ENCODE measurements at regions not wholly inside any gene's neighbourhood (a gene's known extent, or its start where the extent isn't known, plus 50 kb on each side); places are given as distances from the start of the nearest gene placed in this dataset.

- Histone ChIP-seq H3K4me1 (ENCODE audit: insufficient read depth) (no peaks in the 10 kb centered on the region), H3K4me3 (no peak overlapping the region), H3K27ac (no peak overlapping the region), H3K36me3 (no peaks in the 10 kb centered on the region), H3K9me3 (no peaks in the 10 kb centered on the region), H3K27me3 (no peaks in the 10 kb centered on the region)
- no peak for TF ChIP-seq EP300 (IDR thresholded peaks at IDR 0.05)
- TF ChIP-seq POLR2A (IDR thresholded peaks at IDR 0.05), result no peak
- TF ChIP-seq CTCF (IDR thresholded peaks at IDR 0.05), result no peak
- 37 to 47% (median 40%) methylated on average over 3 of the region's 3 CpGs for whole genome bisulfite sequencing, 3 donors
- DNase-seq, result no peak
- intact Hi-C loops (cut with DNase I), result loop anchor here in 1 of 4 donors (10.0 kb wide), 1 partner anchor 1986 kb away; no protein-coding TSS in a partner anchor
Observed at GRCh38 chr7:10618953-10619352, 354.7 kb upstream of the PHF14 start.

- no peaks in the 10 kb centered on the region for H3K27me3 ChIP-seq
- TF ChIP-seq POLR2A (IDR thresholded peaks at IDR 0.05) (no peak), CTCF (IDR thresholded peaks at IDR 0.05) (no peak)
- no peaks in the 10 kb centered on the region for H3K9me3 ChIP-seq
- WGBS, 3 donors, result 67 to 89% (median 71%) methylated on average over 1 of the region's 1 CpG
- intact Hi-C loops (cut with DNase I), result no loop called here
- DNase-seq, result no peak
- H3K36me3 ChIP-seq, result no peaks in the 10 kb centered on the region
- H3K4me3 ChIP-seq, result no peak overlapping the region
- no peak overlapping the region for H3K27ac ChIP-seq
- H3K4me1 ChIP-seq (ENCODE audit: insufficient read depth), result no peaks in the 10 kb centered on the region
Observed at GRCh38 chr7:10632712-10633111, 341.0 kb upstream of the PHF14 start.

GRCh38 chr7:10634239-10634638 lies 339.4 kb upstream of the PHF14 start:
- Histone ChIP-seq H3K9me3 (no peaks in the 10 kb centered on the region), H3K36me3 (no peaks in the 10 kb centered on the region), H3K27ac (no peak overlapping the region), H3K27me3 (no peaks in the 10 kb centered on the region), H3K4me3 (no peak overlapping the region), H3K4me1 (ENCODE audit: insufficient read depth) (no peaks in the 10 kb centered on the region)
- no peak for TF ChIP-seq POLR2A (IDR thresholded peaks at IDR 0.05)
- TF ChIP-seq EP300 (IDR thresholded peaks at IDR 0.05), result no peak
- TF ChIP-seq CTCF (IDR thresholded peaks at IDR 0.05), result no peak
- intact Hi-C loops (cut with DNase I), result no loop called here
- DNase-seq, result no peak
- 50 to 58% (median 57%) methylated on average over 2 of the region's 2 CpGs for WGBS, 3 donors

- no peaks in the 10 kb centered on the region for H3K9me3 ChIP-seq
- no peaks in the 10 kb centered on the region for H3K4me1 ChIP-seq (ENCODE audit: insufficient read depth)
- no peak for DNase-seq
- intact Hi-C loops (cut with DNase I), result no loop called here
- WGBS, 3 donors, result 68 to 84% (median 80%) methylated on average over 3 of the region's 3 CpGs
- no peak overlapping the region for H3K4me3 ChIP-seq
- H3K27me3 ChIP-seq, result no peaks in the 10 kb centered on the region
- no peaks in the 10 kb centered on the region for H3K36me3 ChIP-seq
- TF ChIP-seq CTCF (IDR thresholded peaks at IDR 0.05) (no peak), EP300 (IDR thresholded peaks at IDR 0.05) (no peak), POLR2A (IDR thresholded peaks at IDR 0.05) (no peak)
- H3K27ac ChIP-seq, result no peak overlapping the region
Observed at GRCh38 chr7:10637991-10638390, 335.7 kb upstream of the PHF14 start.

- TF ChIP-seq EP300 (IDR thresholded peaks at IDR 0.05) (no peak), CTCF (IDR thresholded peaks at IDR 0.05) (no peak), POLR2A (IDR thresholded peaks at IDR 0.05) (no peak)
- H3K36me3 ChIP-seq, result no peaks in the 10 kb centered on the region
- WGBS, 3 donors, result 69 to 80% (median 73%) methylated on average over 2 of the region's 2 CpGs
- intact Hi-C loops (cut with DNase I), result no loop called here
- no peaks in the 10 kb centered on the region for H3K27me3 ChIP-seq
- H3K27ac ChIP-seq, result no peak overlapping the region
- H3K9me3 ChIP-seq, result no peaks in the 10 kb centered on the region
- DNase-seq, result no peak
- no peak overlapping the region for H3K4me3 ChIP-seq
- no peaks in the 10 kb centered on the region for H3K4me1 ChIP-seq (ENCODE audit: insufficient read depth)
Observed at GRCh38 chr7:10643545-10643944, 330.1 kb upstream of the PHF14 start.
